NCI-H146 treated with DMSO at 0.1 percent for 48 hours (cell line): ENCODE measurements at regions not wholly inside any gene's neighbourhood (a gene's known extent, or its start where the extent isn't known, plus 50 kb on each side); places are given as distances from the start of the nearest gene placed in this dataset.
A peak's percentile ranks its signal among the peaks of the same experiment; 100 is the strongest.
"Not testable (repeated sequence)": the region's sequence is repeated elsewhere in the genome, so short reads cannot be mapped to it uniquely, and the experiment has no call there.

Experiments used
- DNase-seq: peaks from one replicate; lab custom pipeline; 2025; ENCODE audit not compliant: unreplicated experiment; lab: John Stamatoyannopoulos, UW

DNA sequence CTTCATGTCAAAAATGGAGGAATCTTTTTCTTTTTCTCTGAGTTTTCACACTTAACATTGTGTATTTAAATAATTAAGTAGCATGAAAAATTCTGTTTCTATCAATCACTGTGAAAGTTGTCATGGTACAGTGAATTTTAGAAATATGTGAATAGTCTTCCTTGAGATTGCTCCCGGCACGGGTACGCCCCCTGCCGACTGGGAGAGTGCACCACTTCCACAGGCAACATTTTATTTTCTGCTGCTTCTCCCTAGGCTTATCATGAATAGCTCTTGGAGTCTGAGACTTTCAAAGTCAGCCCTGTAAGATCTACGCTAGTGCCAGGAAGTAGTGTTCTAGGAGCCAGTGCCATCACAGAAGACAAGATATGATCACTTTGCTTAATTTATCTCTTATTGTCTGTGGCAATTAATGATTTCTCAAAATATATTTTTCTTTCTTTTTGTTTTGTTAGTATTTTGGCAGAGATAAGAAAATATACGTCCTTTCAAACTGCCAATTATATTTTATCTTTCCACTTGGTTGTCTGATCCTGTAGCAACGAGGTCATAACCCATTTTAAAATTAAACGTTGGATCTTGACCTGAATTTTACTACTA, 763.8 kb upstream of the AADAT start:
- peak; percentile 1 for DNase-seq

DNA sequence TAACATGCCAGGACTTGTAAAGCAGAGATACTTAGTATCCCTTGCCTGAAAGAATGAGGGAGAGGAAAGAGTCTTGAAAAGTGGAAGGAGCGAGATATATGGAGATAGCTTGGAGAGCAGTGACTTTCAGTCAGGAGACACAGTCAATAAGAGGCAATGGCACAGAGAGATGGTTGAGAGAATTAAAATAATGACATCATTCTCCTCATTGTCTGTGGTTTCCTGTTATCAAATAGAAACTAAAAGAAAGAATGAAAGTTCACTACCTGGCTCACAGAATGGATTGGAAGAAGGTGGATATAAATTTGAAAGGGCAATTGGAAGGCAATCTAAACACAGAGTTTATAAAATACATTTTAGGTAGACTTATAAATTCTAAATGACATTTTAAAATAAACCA, 760.2 kb upstream of the AADAT start:
- no peak for DNase-seq

DNA sequence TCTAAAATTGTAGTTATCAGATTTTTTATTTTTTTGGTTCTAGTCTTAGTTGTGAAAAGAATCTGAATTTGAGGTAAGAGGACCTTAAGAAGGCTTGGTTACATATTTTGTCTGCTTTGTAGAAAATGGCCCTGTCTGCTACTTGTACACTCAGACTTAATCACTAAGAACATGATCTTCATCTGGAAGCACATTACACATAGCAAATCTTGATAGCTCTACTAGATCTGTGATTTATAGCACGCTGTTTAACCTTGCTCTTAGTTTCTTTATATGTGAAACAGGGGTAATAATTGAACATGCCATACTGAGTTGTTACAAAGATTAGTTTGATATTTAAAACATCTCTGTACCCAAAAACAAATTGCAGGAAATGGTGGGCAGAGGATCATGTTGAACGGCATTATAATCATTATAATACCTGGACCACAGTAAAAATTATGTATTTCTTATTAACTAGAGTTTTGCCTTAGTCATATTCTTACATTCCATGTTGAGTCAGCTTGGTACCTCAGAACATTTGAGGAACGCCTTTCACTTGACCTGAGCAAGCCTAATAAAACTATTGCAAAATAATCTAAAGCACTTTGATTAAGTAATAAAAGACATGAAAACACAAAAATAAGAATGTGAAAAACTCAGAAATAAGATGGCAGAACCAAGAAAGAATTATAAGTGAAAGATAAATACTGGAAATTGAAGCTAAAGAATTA, 738.0 kb upstream of the AADAT start:
- DNase-seq: no peak

DNA sequence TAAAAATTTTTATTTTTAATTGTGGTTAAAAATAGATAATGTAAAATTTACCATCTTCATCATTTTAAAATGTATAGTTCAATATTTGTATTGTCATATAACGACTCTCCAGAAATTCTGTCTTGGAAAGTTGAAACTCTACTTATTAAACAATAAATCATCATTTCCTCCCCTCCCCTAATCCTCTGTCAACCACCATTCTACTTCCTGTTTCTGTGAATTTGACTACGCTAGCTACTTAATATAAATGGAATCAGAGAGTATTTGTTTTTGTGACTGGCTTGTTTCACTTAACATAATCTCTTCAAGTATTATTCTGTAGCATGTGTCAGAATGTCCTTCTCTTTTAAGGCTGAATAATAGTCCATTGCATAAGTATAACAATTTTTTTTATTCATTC, 729.0 kb upstream of the AADAT start:
- DNase-seq: no peak

- DNase-seq: no peak
These were observed 715.6 kb upstream of the AADAT start for GRCh38 chr4:170805352-170805751.

GRCh38 chr4:170804930-170805329, 715.2 kb upstream of the AADAT start:
- DNase-seq: no peak

DNA sequence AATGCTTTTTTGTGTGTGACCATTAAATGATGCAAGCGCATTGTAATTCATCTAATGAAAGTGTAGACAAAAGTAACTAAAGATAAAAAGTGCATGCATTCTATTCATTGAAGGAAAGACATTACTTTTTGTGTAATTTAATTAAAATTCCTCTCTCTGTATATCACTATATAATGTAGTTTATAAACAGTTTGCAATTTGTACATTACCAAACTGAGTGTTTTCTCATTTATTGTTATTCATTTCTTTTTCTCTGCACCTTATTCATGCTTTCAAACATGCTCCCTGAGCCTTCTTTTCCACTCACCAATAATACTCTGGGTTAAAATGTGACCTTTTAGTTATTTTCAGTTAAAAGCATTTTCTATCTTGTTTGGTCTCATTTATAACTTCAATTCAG, 713.7 kb upstream of the AADAT start:
- no peak for DNase-seq

DNA sequence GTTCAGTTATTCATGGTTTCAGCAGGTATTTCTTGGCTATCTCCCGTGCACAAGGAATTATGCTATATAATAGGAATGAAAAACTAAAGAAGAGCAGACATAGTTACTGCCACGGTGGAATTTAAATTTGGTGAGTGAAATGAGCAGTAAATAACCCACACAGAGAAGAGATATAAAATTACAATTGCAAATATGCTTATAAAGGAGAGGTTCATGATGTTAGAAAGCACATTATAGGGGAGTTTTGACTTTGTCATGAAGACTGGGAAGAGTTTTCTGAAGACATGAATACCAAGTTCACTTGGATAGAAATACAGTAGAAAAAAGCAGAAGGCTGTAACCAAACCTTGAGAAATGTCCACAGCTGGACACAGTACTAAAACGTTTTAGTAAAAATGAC, 712.0 kb upstream of the AADAT start:
- DNase-seq: no peak

DNA sequence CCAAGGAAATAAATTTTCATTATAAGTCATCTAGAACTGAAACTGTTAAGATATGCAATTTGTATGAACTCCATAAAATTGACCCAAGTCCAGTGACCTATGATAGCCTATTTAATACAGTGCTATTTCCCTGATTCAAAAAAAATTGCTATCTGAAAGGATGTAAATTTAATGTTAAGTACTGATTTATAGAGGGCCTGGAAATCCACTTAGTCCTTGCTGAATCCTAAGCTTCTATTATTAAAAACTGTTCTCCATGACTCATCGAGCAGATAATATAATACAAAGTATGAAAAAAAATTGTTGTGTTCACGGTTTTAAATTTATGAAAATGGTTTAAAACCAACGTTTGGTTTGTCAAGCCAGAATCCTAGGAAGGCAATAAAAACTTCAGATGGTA, 704.8 kb upstream of the AADAT start:
- DNase-seq: no peak

GRCh38 chr4:170788540-170789051, 698.8 kb upstream of the AADAT start:
- DNase-seq: not testable (repeated sequence)

DNA sequence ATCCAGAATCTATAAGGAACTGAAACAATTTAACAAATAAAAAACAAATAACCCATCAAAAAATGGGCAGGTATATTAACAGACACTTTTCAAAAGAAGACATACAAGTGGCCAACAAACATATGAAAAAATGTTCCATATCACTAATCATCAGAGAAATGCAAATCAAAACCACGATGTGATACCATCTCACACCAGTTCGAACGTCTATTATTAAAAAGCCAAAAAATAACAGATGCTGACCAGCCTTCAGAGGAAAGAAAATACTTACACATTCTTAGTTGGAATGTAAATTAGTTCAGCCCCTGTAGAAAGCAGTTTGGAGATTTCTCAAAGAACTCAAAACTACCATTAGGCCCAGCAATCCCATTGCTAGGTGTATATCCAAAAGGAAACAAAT, 687.9 kb upstream of the AADAT start:
- DNase-seq: no peak

GRCh38 chr4:170776983-170777382, 687.2 kb upstream of the AADAT start:
- no peak for DNase-seq

GRCh38 chr4:170775851-170776250, 686.1 kb upstream of the AADAT start:
- no peak for DNase-seq

DNA sequence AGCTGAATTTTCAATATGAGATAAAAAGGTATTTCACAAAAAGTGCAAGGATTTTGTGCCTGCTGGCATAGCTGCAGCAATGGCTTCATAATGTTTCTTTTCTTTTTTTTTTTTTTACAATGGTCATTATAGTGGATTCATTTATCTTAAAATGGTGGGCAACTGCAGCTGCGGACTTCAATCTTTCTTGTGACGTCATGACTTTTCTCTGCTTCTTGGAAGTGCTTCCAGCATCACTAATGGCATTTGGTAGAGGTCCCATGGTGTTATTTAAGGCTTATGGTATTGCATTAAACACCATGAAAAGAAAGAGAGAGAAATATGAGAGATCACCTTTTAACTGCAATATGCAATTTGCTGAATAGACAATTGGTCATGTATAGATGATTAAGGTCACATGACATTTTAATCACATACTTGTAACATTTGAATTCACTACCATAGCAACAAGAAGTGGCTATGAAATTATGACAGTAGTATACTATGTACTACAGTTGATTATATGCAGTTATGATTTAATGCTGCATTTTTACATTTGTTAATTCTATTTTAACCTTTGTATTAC, 684.0 kb upstream of the AADAT start:
- DNase-seq: no peak

DNA sequence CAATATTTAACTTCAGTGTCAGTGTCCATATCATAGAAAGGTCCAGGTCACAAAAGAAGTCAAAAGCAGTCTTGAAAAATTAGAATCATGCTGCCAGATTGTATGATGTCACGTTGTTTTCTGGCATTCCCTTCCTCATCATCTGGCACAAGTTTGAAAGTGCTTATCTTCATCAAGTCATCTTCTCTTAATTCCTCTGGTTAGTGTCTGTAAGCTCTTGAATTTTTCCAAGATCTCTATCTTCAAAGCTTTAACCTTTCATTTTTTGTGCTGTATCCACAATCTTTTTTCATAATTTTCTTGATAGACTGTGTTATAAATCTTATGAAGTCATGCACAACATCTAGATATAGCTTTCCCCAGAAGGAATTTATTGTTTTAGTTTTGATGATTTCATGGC, 682.7 kb upstream of the AADAT start:
- DNase-seq: no peak

DNA sequence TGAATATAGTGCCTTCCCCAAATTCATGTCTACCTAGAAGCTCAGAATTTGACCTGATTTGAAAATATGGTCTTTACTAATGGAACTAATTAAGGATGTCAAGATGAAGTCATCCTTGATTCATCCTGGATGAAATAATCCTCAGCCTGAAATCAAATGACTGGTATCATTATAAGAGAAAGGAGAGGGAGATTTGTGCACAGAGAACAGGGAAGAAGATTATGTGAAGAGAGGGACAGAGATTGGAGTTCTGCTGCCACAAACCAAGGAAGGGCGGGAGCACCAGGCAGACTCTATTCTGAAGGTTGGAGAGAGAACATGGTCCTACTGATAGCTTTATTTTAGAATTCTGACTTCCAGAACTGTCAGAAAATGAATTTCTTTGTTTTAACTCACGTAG, 680.9 kb upstream of the AADAT start:
- no peak for DNase-seq

DNA sequence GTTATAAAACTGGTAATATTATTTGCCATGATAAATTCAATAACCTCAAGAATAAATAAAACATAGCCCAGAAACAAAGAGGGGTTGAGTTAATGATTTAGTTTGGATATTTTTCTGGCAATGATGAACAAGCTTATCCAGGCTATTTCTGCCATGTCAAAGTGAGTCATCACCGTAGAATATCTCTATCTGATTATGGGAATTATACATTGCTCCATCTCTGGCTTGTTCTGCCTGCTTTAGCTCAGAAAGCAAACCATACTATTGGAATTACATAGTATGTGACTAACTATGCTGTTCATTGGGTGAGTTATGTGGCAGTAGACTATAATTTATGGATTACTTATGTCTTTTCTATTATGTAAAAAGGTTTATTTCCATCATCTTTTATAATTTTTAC, 680.1 kb upstream of the AADAT start:
- DNase-seq: no peak

GRCh38 chr4:170758988-170759387, 669.2 kb upstream of the AADAT start:
- no peak for DNase-seq

- DNase-seq: no peak
These were observed 660.8 kb upstream of the AADAT start for GRCh38 chr4:170750519-170750918.

DNA sequence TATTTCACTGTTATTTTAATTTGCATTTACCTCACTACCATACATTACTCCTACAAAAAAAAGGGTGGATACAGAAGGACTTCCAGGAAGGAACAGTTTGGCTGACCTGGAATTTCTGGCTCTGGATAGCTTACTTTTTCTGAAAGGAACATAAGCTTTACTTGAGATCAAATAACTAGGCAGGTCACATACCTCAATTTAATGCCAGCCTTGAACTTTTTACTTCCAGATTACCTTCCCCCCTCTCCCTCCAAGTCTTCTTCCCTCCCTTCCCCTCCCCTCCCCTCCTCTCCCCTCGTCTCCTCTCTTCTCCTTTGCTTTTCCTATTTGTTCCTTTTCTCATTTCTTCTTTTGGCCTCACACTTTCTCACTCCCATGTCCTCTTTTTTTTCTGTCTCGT, 659.2 kb upstream of the AADAT start:
- DNase-seq: no peak

- DNase-seq: no peak
These were observed 653.9 kb upstream of the AADAT start for GRCh38 chr4:170743633-170744032.

- no peak for DNase-seq
These were observed 652.1 kb upstream of the AADAT start for GRCh38 chr4:170741856-170742255.

- no peak for DNase-seq
These were observed 647.0 kb upstream of the AADAT start for GRCh38 chr4:170736710-170737109.
